Mammary epithelial cell (primary cell): ENCODE measurements at regions not wholly inside any gene's neighbourhood (a gene's known extent, or its start where the extent isn't known, plus 50 kb on each side); places are given as distances from the start of the nearest gene placed in this dataset.

Source experiments
- EZH2 ChIP-seq: IDR thresholded peaks from 2 replicates; pipeline ENCODE4 v1.6.1; 2012; ENCODE audit warnings: low read length, inconsistent platforms, borderline replicate concordance
- TF ChIP-seq, protein P1 (sequence below), 2 donors: IDR thresholded peaks in 1 of 2; conservative IDR thresholded peaks in 1 of 2; 2 replicates each; pipeline ENCODE4 v1.5.1; 2011 to 2012; ENCODE audit warnings: inconsistent platforms in 2 of 2, low read length in 2 of 2, mild to moderate bottlenecking in 2 of 2, control low read depth in 1 of 2, low read depth in 1 of 2; ENCODE audit not compliant: insufficient read depth in 1 of 2; ENCODE audit errors: extremely low read depth in 1 of 2

- TF ChIP-seq, protein P1, sequence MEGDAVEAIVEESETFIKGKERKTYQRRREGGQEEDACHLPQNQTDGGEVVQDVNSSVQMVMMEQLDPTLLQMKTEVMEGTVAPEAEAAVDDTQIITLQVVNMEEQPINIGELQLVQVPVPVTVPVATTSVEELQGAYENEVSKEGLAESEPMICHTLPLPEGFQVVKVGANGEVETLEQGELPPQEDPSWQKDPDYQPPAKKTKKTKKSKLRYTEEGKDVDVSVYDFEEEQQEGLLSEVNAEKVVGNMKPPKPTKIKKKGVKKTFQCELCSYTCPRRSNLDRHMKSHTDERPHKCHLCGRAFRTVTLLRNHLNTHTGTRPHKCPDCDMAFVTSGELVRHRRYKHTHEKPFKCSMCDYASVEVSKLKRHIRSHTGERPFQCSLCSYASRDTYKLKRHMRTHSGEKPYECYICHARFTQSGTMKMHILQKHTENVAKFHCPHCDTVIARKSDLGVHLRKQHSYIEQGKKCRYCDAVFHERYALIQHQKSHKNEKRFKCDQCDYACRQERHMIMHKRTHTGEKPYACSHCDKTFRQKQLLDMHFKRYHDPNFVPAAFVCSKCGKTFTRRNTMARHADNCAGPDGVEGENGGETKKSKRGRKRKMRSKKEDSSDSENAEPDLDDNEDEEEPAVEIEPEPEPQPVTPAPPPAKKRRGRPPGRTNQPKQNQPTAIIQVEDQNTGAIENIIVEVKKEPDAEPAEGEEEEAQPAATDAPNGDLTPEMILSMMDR (conservative IDR thresholded peaks at IDR 0.05 in 1 of 2, IDR thresholded peaks at IDR 0.05 in 1 of 2; ENCODE audit: extremely low read depth in 1 of 2, insufficient read depth in 1 of 2, low read depth in 1 of 2, low read length in 2 of 2): no peak
- TF ChIP-seq EZH2: no peak
These were observed 61.3 kb downstream of the DISP1 start for GRCh38 chr1:222876182-222876581.
